HS-5 (cell line): ENCODE measurements at regions not wholly inside any gene's neighbourhood (a gene's known extent, or its start where the extent isn't known, plus 50 kb on each side); places are given as distances from the start of the nearest gene placed in this dataset.

Source experiments
- DNase-seq: peaks from one replicate; pipeline ENCODE4 v3.0.0-alpha.2; 2012; ENCODE audit warnings: low read depth

DNA sequence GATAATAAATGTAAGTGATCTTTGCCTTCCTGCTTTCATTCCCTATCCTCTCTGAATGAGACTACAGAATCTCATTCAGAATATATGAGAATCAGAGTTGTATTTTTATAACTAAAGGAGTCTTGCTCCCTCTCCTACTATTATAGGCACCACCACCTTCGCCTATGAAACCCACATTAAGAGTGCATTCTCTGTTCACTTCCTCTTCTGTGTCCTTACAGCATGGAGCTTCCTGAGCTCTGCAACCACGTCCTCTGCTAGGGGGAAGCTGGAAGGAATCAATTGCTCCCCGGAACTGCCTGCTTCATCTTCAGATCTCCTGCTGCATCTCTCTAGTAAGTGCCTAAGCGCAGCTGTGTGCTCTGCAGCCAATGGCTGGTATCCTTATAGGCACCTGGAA lies 820.7 kb downstream of the GRID1 start:
- DNase-seq, result no peak

DNA sequence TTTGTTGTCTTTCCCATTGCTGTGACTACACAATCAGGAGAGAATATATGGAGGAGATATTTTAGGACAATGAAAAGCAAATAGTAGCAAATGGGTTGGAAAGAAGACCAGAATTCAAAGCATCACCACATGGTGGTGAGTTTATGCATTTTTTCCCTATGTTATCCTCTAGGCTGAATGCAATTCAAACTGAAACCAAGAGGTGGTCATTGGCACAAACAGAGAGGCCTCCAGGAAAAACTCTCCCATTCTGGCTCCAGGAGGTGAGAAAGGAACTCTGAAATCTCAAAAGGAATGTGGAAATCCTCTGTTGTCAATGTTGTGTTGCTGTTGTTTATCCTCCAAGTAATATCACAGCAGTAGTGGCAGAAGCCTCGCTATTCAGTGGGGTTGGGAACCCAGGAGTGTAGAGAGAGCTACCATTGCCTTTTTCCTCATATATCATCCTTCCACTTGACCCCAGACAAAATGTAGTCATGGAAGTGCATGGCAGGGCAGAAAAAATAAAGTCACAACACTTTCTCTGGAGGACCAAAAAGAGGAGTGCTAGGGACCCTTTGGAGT lies 819.1 kb downstream of the GRID1 start:
- DNase-seq, result no peak

- DNase-seq, result peak; percentile 20
Observed at GRCh38 chr10:85548034-85548433, 818.6 kb downstream of the GRID1 start.
